22Rv1 (cell line): ENCODE measurements at regions not wholly inside any gene's neighbourhood (a gene's known extent, or its start where the extent isn't known, plus 50 kb on each side); places are given as distances from the start of the nearest gene placed in this dataset.

Experiments
- ZFX ChIP-seq: fragments of 450-650 bp; IDR thresholded peaks from 2 replicates; pipeline ENCODE4 v1.6.1; 2017; ENCODE audit warnings: antibody characterized with exemption, borderline replicate concordance
- TF ChIP-seq, protein P1 (sequence below): fragments of 450-650 bp; IDR thresholded peaks from 2 replicates; pipeline ENCODE4 v1.5.1; 2017; ENCODE audit warnings: mild to moderate bottlenecking

DNA sequence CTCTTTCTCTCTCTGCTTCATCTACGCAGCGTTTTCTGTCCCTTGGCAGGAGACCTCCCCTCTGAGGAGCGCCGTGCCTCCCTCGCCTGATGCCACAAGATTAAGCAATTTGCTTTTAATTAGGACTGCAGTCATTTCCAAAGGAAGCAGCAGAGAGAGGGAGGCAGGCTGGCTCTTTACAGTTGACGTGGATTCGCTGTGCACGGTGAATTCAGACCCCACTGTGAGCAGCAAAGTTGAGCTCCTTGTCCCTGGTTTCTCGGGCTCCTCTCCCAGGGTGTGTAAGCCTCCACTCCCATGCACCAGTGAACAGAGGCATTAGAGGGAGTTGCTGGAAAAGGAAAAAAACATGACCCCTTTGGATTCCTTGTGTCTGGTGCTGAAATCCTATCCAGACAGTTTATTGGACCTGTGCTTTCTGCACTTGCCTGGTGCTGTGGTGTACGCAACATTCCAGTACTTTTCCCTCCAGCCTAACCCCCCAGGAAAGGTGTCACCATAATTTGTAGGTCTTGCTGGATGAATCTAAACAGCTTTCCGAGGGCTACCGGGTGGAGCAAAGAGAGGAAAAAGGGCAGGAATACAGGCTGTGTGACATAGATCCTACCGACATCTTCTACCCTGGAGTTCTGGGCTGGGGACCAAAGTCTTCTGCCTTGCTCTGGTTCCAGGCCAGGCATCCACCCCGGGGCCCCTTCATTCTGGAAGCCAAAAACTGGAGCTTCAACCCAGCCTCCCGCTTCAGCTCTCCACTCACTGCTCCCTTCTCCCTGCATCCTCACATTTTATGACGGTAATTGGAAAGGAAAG, 171.0 kb downstream of the MAF start:
- TF ChIP-seq, protein P1, sequence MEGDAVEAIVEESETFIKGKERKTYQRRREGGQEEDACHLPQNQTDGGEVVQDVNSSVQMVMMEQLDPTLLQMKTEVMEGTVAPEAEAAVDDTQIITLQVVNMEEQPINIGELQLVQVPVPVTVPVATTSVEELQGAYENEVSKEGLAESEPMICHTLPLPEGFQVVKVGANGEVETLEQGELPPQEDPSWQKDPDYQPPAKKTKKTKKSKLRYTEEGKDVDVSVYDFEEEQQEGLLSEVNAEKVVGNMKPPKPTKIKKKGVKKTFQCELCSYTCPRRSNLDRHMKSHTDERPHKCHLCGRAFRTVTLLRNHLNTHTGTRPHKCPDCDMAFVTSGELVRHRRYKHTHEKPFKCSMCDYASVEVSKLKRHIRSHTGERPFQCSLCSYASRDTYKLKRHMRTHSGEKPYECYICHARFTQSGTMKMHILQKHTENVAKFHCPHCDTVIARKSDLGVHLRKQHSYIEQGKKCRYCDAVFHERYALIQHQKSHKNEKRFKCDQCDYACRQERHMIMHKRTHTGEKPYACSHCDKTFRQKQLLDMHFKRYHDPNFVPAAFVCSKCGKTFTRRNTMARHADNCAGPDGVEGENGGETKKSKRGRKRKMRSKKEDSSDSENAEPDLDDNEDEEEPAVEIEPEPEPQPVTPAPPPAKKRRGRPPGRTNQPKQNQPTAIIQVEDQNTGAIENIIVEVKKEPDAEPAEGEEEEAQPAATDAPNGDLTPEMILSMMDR: no peak
- TF ChIP-seq ZFX: no peak
